C4-2B (cell line): ENCODE measurements at regions not wholly inside any gene's neighbourhood (a gene's known extent, or its start where the extent isn't known, plus 50 kb on each side); places are given as distances from the start of the nearest gene placed in this dataset.

ENCODE experiments used
- ZFX ChIP-seq: fragments of 450-650 bp; IDR thresholded peaks from 2 replicates; pipeline ENCODE4 v1.6.1; 2017
- TF ChIP-seq, protein P1 (sequence below): fragments of 450-650 bp; conservative IDR thresholded peaks from 2 replicates; pipeline ENCODE4 v1.5.1; 2017; ENCODE audit warnings: mild to moderate bottlenecking

- TF ChIP-seq, protein P1, sequence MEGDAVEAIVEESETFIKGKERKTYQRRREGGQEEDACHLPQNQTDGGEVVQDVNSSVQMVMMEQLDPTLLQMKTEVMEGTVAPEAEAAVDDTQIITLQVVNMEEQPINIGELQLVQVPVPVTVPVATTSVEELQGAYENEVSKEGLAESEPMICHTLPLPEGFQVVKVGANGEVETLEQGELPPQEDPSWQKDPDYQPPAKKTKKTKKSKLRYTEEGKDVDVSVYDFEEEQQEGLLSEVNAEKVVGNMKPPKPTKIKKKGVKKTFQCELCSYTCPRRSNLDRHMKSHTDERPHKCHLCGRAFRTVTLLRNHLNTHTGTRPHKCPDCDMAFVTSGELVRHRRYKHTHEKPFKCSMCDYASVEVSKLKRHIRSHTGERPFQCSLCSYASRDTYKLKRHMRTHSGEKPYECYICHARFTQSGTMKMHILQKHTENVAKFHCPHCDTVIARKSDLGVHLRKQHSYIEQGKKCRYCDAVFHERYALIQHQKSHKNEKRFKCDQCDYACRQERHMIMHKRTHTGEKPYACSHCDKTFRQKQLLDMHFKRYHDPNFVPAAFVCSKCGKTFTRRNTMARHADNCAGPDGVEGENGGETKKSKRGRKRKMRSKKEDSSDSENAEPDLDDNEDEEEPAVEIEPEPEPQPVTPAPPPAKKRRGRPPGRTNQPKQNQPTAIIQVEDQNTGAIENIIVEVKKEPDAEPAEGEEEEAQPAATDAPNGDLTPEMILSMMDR: no peak
- TF ChIP-seq ZFX: no peak
Measured at GRCh38 chr20:10132387-10132786, 86.2 kb upstream of the SNAP25 start.
